ENCODE measurements at regions not wholly inside any gene's neighbourhood (a gene's known extent, or its start where the extent isn't known, plus 50 kb on each side); places are given as distances from the start of the nearest gene placed in this dataset.

DNA sequence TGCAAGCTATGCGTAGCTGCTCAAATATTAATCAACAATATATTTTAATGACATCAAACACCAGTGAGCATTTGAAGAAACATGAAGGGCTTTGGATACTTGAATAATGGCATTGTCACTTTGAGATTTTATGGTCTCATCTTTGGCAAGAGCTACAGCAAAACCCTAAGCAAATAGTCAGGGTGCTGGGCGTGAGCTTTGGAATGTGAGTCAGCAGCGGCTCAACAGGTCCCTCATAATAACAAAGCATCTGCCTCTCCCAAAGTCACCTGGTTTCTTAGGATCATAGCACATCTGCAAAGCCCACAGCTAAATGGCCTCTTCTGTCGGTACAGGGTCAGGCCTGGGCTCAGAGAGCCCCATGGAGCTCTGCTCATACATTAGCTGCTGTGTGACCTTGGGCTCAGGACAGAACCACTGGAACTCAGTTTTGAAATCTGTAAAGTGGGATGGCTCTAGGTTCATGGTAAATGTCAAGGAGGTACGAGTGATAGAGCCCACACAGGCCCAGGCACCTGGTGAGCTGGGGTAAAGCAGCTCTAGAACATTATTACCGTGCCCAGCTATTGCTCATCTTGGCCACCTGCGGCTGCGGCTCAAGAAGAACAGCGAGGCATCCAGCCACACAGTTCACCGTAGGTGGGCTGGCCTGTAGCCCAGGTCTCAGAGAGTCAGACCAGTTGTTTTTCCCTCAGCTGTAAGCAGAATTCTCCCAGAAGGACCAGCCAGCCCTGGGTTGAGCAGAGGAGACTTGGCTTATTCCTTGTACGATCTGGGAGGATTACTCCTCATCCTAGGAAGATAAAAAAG is 544.5 kb upstream of the CDH11 start:
- Histone ChIP-seq H3K9ac (ENCODE audit: insufficient read length) (no peak overlapping the region), H3K36me3 (ENCODE audit: insufficient read depth, low read length) (no peaks in the 10 kb centered on the region), H3K9me3 (ENCODE audit: low read depth, low read length) (no peaks in the 10 kb centered on the region), H3K4me3 (no peak overlapping the region), H3K27ac (no peak overlapping the region)
- DNase-seq (ENCODE audit: low read depth, low spot score) = no peak
- TF ChIP-seq FOXP2 (optimal IDR thresholded peaks at IDR 0.05; ENCODE audit: control extremely low read depth, extremely low read length, insufficient read depth) (no peak), EZH2 (IDR thresholded peaks at IDR 0.05) (no peak), POLR2AphosphoS5 (IDR thresholded peaks at IDR 0.05; ENCODE audit: borderline replicate concordance, low read depth, low read length) (no peak)

DNA sequence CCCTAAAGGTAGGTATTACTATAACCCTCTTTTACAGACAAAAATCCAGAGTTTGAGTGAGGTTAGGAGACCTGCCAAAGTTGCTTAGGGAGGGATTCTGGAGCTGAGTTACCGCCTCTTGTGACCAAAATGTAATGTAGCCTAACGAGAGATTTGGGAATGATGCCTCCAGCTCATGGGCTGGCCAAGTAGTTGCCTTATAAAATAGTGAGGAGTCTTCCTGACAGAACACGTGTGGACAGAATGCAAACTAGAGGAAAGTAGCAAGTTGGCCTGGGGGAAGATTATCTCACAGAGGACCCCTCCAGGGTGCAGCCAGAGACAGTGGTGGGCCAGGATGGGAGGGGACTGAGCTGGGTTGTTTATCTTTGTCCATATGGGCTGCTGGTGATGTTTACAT is 543.7 kb upstream of the CDH11 start:
- no peak for DNase-seq (ENCODE audit: low read depth, low spot score)
- Histone ChIP-seq H3K36me3 (ENCODE audit: insufficient read depth, low read length) (no peaks in the 10 kb centered on the region), H3K4me3 (no peak overlapping the region), H3K9me3 (ENCODE audit: low read depth, low read length) (no peaks in the 10 kb centered on the region), H3K27ac (no peak overlapping the region), H3K9ac (ENCODE audit: insufficient read length) (no peak overlapping the region)
- TF ChIP-seq POLR2AphosphoS5 (IDR thresholded peaks at IDR 0.05; ENCODE audit: borderline replicate concordance, low read depth, low read length) = no peak
- TF ChIP-seq FOXP2 (optimal IDR thresholded peaks at IDR 0.05; ENCODE audit: control extremely low read depth, extremely low read length, insufficient read depth) = no peak
- TF ChIP-seq EZH2 (IDR thresholded peaks at IDR 0.05) = no peak

DNA sequence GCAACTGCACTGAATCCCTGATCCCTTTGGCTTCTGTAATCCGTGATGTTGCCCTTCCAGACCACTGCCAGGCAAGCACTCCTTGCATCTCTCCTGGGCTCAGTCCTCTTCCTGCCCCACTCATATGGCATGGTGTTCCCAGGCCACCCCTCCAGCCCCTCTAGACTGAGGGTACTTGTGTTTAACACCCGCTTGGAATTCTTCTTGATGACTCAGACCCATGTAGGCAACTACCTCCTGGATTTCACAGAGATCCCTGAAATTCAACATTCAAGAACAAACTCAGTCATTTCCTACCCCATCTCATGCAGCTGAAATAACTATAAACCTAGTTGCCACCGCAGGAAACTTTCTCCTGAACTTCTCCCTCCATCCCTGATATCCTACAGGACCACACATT is 541.9 kb upstream of the CDH11 start:
- Histone ChIP-seq H3K27ac (no peak overlapping the region), H3K4me3 (no peak overlapping the region), H3K9me3 (ENCODE audit: low read depth, low read length) (no peaks in the 10 kb centered on the region), H3K36me3 (ENCODE audit: insufficient read depth, low read length) (no peaks in the 10 kb centered on the region), H3K9ac (ENCODE audit: insufficient read length) (no peak overlapping the region)
- TF ChIP-seq POLR2AphosphoS5 (IDR thresholded peaks at IDR 0.05; ENCODE audit: borderline replicate concordance, low read depth, low read length) (no peak), FOXP2 (optimal IDR thresholded peaks at IDR 0.05; ENCODE audit: control extremely low read depth, extremely low read length, insufficient read depth) (no peak), EZH2 (IDR thresholded peaks at IDR 0.05) (no peak)
- no peak for DNase-seq (ENCODE audit: low read depth, low spot score)

DNA sequence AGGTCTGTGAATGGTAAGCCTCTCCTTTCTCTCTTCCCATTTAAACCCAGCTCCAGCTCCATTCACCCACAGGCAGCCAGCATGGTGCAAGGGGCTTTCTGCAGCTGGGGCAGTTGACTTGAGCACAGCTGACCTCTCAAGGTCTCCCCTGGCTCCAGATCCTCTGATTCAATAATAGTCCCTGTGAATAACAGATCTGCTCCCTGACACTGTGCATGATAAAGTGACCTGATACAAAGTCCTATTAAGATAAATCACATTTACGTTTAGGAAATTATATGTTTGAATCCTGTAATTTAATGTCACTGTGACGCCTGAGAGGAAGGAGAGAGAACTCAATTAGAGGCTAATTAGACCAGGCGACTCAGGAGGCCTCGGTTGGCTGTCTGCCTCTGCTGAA is 540.4 kb upstream of the CDH11 start:
- H3K36me3 ChIP-seq (ENCODE audit: insufficient read depth, low read length) = no peaks in the 10 kb centered on the region
- no peak for DNase-seq (ENCODE audit: low read depth, low spot score)
- no peak overlapping the region for H3K27ac ChIP-seq
- TF ChIP-seq POLR2AphosphoS5 (IDR thresholded peaks at IDR 0.05; ENCODE audit: borderline replicate concordance, low read depth, low read length) = no peak
- no peak for TF ChIP-seq FOXP2 (optimal IDR thresholded peaks at IDR 0.05; ENCODE audit: control extremely low read depth, extremely low read length, insufficient read depth)
- TF ChIP-seq EZH2 (IDR thresholded peaks at IDR 0.05) = no peak
- H3K9me3 ChIP-seq (ENCODE audit: low read depth, low read length) = no peaks in the 10 kb centered on the region
- H3K4me3 ChIP-seq = no peak overlapping the region
- no peak overlapping the region for H3K9ac ChIP-seq (ENCODE audit: insufficient read length)

DNA sequence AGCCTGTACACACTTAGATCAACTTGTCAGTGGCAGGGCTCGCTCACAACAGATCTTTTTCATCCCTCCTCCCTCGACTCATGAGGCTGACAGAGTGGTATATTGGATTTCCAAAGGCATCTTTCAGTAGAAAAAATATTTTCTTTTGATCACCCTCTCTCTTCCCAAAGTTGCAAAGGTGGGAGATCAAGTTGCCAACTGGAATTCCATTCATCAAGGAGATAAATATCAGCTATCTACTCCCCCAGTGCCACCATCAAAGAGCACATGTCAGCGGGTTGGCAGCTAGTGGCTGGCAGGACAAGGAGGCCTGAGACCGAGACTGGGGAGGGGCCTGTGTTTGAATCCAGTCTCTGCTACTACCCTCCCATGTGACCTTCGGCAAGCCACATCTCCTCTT is 539.7 kb upstream of the CDH11 start:
- Histone ChIP-seq H3K4me3 (no peak overlapping the region), H3K9ac (ENCODE audit: insufficient read length) (no peak overlapping the region), H3K9me3 (ENCODE audit: low read depth, low read length) (no peaks in the 10 kb centered on the region), H3K27ac (no peak overlapping the region), H3K36me3 (ENCODE audit: insufficient read depth, low read length) (no peaks in the 10 kb centered on the region)
- no peak for TF ChIP-seq FOXP2 (optimal IDR thresholded peaks at IDR 0.05; ENCODE audit: control extremely low read depth, extremely low read length, insufficient read depth)
- TF ChIP-seq EZH2 (IDR thresholded peaks at IDR 0.05) = no peak
- no peak for TF ChIP-seq POLR2AphosphoS5 (IDR thresholded peaks at IDR 0.05; ENCODE audit: borderline replicate concordance, low read depth, low read length)
- no peak for DNase-seq (ENCODE audit: low read depth, low spot score)

DNA sequence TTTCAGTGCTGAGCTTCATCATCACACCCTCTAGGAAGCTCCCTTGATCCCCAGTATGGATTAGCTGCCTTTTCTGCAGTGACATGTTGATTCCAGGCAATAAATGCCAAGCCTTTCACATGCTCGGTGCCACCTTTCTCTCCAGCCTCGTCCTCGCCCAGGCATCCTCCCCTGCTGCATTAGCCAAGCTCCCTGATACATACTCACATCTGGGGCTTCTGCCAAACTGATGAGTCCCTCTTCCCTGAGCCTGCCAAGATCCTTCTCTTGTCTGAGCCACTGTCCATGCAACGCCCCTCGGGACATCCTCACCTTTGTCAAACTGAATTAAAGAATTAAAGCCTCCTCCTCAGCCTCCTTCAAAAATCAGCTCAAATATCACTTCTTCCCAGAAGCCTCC is 538.5 kb upstream of the CDH11 start:
- Histone ChIP-seq H3K4me3 (no peak overlapping the region), H3K9ac (ENCODE audit: insufficient read length) (no peak overlapping the region), H3K9me3 (ENCODE audit: low read depth, low read length) (no peaks in the 10 kb centered on the region), H3K36me3 (ENCODE audit: insufficient read depth, low read length) (no peaks in the 10 kb centered on the region), H3K27ac (no peak overlapping the region)
- TF ChIP-seq EZH2 (IDR thresholded peaks at IDR 0.05) (no peak), POLR2AphosphoS5 (IDR thresholded peaks at IDR 0.05; ENCODE audit: borderline replicate concordance, low read depth, low read length) (no peak), FOXP2 (optimal IDR thresholded peaks at IDR 0.05; ENCODE audit: control extremely low read depth, extremely low read length, insufficient read depth) (no peak)
- no peak for DNase-seq (ENCODE audit: low read depth, low spot score)

DNA sequence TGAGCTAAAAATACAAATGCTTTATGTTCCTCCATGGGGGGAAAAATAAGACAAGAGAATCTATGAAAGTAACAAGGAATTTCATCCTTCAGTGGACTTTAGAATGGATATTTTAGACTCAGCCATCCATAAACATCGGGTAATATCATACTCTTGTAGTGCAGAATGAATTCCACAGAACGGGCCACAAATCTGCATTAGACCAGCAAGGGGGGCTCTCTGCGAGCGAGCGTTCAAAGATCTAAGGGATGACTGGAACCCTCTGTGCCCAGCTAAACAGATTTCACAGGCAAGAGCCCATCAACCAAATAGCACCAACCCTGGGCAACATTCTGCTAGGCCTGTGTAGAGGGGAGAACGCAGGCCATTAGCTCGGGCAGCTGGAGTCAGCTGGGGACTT is 537.9 kb upstream of the CDH11 start:
- Histone ChIP-seq H3K4me3 (no peak overlapping the region), H3K9me3 (ENCODE audit: low read depth, low read length) (no peaks in the 10 kb centered on the region), H3K9ac (ENCODE audit: insufficient read length) (no peak overlapping the region), H3K27ac (no peak overlapping the region), H3K36me3 (ENCODE audit: insufficient read depth, low read length) (no peaks in the 10 kb centered on the region)
- DNase-seq (ENCODE audit: low read depth, low spot score) = no peak
- TF ChIP-seq FOXP2 (optimal IDR thresholded peaks at IDR 0.05; ENCODE audit: control extremely low read depth, extremely low read length, insufficient read depth) (no peak), EZH2 (IDR thresholded peaks at IDR 0.05) (no peak)

DNA sequence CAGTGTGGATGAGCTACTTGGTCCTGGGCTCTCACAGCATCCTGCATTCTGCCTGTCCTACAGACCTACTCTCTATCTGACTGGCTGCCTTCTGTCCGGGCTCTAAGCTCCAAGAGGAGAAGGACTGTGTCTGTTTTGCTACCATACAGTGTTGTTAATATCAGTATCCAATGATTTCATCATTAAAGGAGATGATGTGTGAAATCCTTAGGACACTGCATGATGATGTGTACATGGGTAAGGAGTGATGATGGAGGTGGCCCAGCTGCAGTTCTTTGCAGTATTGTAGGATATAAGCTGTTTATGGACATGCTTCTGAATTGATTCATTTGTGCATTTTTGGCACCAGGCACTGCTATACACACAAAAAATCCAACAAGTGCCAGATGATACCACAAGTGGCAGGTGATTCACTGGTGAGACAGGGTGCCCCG is 536.9 kb upstream of the CDH11 start:
- DNase-seq (ENCODE audit: low read depth, low spot score) = no peak
- H3K36me3 ChIP-seq (ENCODE audit: insufficient read depth, low read length) = no peaks in the 10 kb centered on the region
- TF ChIP-seq EZH2 (IDR thresholded peaks at IDR 0.05) (no peak), FOXP2 (optimal IDR thresholded peaks at IDR 0.05; ENCODE audit: control extremely low read depth, extremely low read length, insufficient read depth) (no peak), POLR2AphosphoS5 (IDR thresholded peaks at IDR 0.05; ENCODE audit: borderline replicate concordance, low read depth, low read length) (no peak)
- H3K9ac ChIP-seq (ENCODE audit: insufficient read length) = no peak overlapping the region
- no peaks in the 10 kb centered on the region for H3K9me3 ChIP-seq (ENCODE audit: low read depth, low read length)
- no peak overlapping the region for H3K4me3 ChIP-seq
- H3K27ac ChIP-seq = no peak overlapping the region

DNA sequence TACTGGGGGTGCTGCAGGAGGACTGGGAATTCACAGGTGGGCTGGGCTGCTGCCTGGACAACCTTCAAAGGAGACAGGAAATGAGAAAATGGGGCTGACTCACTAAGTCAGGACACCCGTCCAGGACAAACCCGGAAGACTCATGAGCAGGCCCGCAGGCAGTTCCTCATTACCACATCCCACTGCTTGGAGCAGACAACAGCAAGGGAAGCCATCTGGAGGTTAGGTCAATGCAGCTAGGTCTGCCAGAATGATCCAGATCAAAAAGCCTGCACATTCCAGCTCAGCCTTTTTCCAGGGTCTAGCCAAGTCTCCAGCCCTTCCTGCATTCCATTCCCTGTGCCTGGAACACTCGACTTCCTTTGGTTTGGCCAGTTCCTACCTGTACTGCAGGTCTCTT is 536.5 kb upstream of the CDH11 start:
- no peak for DNase-seq (ENCODE audit: low read depth, low spot score)
- no peak overlapping the region for H3K4me3 ChIP-seq
- H3K9me3 ChIP-seq (ENCODE audit: low read depth, low read length) = no peaks in the 10 kb centered on the region
- no peak overlapping the region for H3K27ac ChIP-seq
- no peak for TF ChIP-seq FOXP2 (optimal IDR thresholded peaks at IDR 0.05; ENCODE audit: control extremely low read depth, extremely low read length, insufficient read depth)
- TF ChIP-seq EZH2 (IDR thresholded peaks at IDR 0.05) = no peak
- no peak for TF ChIP-seq POLR2AphosphoS5 (IDR thresholded peaks at IDR 0.05; ENCODE audit: borderline replicate concordance, low read depth, low read length)
- H3K36me3 ChIP-seq (ENCODE audit: insufficient read depth, low read length) = no peaks in the 10 kb centered on the region
- no peak overlapping the region for H3K9ac ChIP-seq (ENCODE audit: insufficient read length)
